OCI-LY3 (cell line): ENCODE measurements at regions not wholly inside any gene's neighbourhood (a gene's known extent, or its start where the extent isn't known, plus 50 kb on each side); places are given as distances from the start of the nearest gene placed in this dataset.

Experiments
- EZH2phosphoT487 ChIP-seq: fragments of 200-600 bp; shearing (Covaris generic); IDR thresholded peaks from 2 replicates; pipeline ENCODE4 v1.6.1; 2018; ENCODE audit warnings: antibody characterized with exemption, mixed run types, low read depth
- TF ChIP-seq, protein P1 (sequence below): fragments of 200-600, 300-600 bp; sonication (generic); IDR thresholded peaks from 2 replicates; pipeline ENCODE4 v1.5.1; 2014; ENCODE audit warnings: antibody characterized with exemption, low read length, low read depth

DNA sequence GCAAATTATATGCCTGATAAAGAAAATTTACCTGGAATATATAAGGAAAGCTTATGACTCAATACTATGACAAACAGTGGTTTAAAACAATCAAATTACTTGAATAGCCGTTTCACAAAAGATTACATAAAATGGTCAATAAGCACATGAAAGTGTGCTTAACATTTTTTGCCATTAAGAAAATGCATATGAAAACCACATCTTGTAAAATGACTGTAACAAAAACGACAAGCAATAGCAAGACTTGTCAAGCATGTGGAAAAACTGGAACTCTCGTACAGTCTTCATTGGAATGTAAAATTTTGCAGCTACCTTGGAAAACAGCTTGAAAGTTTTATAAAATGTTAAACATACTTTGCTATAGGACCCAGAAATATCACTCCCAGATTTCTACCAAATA, 1110.3 kb downstream of the NAALADL2 start:
- TF ChIP-seq, protein P1, sequence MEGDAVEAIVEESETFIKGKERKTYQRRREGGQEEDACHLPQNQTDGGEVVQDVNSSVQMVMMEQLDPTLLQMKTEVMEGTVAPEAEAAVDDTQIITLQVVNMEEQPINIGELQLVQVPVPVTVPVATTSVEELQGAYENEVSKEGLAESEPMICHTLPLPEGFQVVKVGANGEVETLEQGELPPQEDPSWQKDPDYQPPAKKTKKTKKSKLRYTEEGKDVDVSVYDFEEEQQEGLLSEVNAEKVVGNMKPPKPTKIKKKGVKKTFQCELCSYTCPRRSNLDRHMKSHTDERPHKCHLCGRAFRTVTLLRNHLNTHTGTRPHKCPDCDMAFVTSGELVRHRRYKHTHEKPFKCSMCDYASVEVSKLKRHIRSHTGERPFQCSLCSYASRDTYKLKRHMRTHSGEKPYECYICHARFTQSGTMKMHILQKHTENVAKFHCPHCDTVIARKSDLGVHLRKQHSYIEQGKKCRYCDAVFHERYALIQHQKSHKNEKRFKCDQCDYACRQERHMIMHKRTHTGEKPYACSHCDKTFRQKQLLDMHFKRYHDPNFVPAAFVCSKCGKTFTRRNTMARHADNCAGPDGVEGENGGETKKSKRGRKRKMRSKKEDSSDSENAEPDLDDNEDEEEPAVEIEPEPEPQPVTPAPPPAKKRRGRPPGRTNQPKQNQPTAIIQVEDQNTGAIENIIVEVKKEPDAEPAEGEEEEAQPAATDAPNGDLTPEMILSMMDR = no peak
- TF ChIP-seq EZH2phosphoT487 = no peak
